ENCODE measurements at regions not wholly inside any gene's neighbourhood (a gene's known extent, or its start where the extent isn't known, plus 50 kb on each side); places are given as distances from the start of the nearest gene placed in this dataset.

GRCh38 chr13:91169321-91170050, 178.0 kb upstream of the MIR17HG start:
- TF ChIP-seq CTCF (IDR thresholded peaks at IDR 0.05; ENCODE audit: insufficient read depth, low read length) = no peak
- no peak overlapping the region for H3K4me3 ChIP-seq (ENCODE audit: low read depth, low read length)
- no peak for DNase-seq (ENCODE audit: low read depth)

- no peak for DNase-seq (ENCODE audit: low read depth)
- no peak overlapping the region for H3K4me3 ChIP-seq (ENCODE audit: low read depth, low read length)
- TF ChIP-seq CTCF (IDR thresholded peaks at IDR 0.05; ENCODE audit: insufficient read depth, low read length) = no peak
Observed at GRCh38 chr13:91172160-91172559, 175.3 kb upstream of the MIR17HG start.

- TF ChIP-seq CTCF (IDR thresholded peaks at IDR 0.05; ENCODE audit: insufficient read depth, low read length) = no peak
- no peak for DNase-seq (ENCODE audit: low read depth)
- H3K4me3 ChIP-seq (ENCODE audit: low read depth, low read length) = no peak overlapping the region
Observed at GRCh38 chr13:91174886-91175501, 172.5 kb upstream of the MIR17HG start.

GRCh38 chr13:91178099-91178498, 169.4 kb upstream of the MIR17HG start:
- no peak for TF ChIP-seq CTCF (IDR thresholded peaks at IDR 0.05; ENCODE audit: insufficient read depth, low read length)
- DNase-seq (ENCODE audit: low read depth) = no peak
- H3K4me3 ChIP-seq (ENCODE audit: low read depth, low read length) = no peak overlapping the region

GRCh38 chr13:91181892-91182291, 165.6 kb upstream of the MIR17HG start:
- TF ChIP-seq CTCF (IDR thresholded peaks at IDR 0.05; ENCODE audit: insufficient read depth, low read length) = no peak
- no peak overlapping the region for H3K4me3 ChIP-seq (ENCODE audit: low read depth, low read length)
- no peak for DNase-seq (ENCODE audit: low read depth)

GRCh38 chr13:91184244-91184926, 163.1 kb upstream of the MIR17HG start:
- H3K4me3 ChIP-seq (ENCODE audit: low read depth, low read length) = no peak overlapping the region
- DNase-seq (ENCODE audit: low read depth) = no peak
- no peak for TF ChIP-seq CTCF (IDR thresholded peaks at IDR 0.05; ENCODE audit: insufficient read depth, low read length)
